ENCODE measurements at regions not wholly inside any gene's neighbourhood (a gene's known extent, or its start where the extent isn't known, plus 50 kb on each side); places are given as distances from the start of the nearest gene placed in this dataset.

GRCh38 chr14:21989090-21989489 is 315.5 kb upstream of the OR4E1 start:
- in situ Hi-C loops (cut with HindIII; ENCODE audit: low pct_ligation_motif_present, low pct_unique_long_range_greater_than_20kb, low sequenced_read_pairs): no loop called here
- DNase-seq: no peak

GRCh38 chr14:21988413-21988812 is 314.8 kb upstream of the OR4E1 start:
- DNase-seq: no peak
- in situ Hi-C loops (cut with HindIII; ENCODE audit: low pct_ligation_motif_present, low pct_unique_long_range_greater_than_20kb, low sequenced_read_pairs): no loop called here

- in situ Hi-C loops (cut with HindIII; ENCODE audit: low pct_ligation_motif_present, low pct_unique_long_range_greater_than_20kb, low sequenced_read_pairs): no loop called here
- DNase-seq: peak; percentile 54
Measured at GRCh38 chr14:21987937-21988336, 314.3 kb upstream of the OR4E1 start.

GRCh38 chr14:21985081-21985480 is 311.5 kb upstream of the OR4E1 start:
- in situ Hi-C loops (cut with HindIII; ENCODE audit: low pct_ligation_motif_present, low pct_unique_long_range_greater_than_20kb, low sequenced_read_pairs): no loop called here
- DNase-seq: no peak

GRCh38 chr14:21978999-21979314 is 305.3 kb upstream of the OR4E1 start:
- in situ Hi-C loops (cut with HindIII; ENCODE audit: low pct_ligation_motif_present, low pct_unique_long_range_greater_than_20kb, low sequenced_read_pairs): no loop called here
- DNase-seq: no peak

DNA sequence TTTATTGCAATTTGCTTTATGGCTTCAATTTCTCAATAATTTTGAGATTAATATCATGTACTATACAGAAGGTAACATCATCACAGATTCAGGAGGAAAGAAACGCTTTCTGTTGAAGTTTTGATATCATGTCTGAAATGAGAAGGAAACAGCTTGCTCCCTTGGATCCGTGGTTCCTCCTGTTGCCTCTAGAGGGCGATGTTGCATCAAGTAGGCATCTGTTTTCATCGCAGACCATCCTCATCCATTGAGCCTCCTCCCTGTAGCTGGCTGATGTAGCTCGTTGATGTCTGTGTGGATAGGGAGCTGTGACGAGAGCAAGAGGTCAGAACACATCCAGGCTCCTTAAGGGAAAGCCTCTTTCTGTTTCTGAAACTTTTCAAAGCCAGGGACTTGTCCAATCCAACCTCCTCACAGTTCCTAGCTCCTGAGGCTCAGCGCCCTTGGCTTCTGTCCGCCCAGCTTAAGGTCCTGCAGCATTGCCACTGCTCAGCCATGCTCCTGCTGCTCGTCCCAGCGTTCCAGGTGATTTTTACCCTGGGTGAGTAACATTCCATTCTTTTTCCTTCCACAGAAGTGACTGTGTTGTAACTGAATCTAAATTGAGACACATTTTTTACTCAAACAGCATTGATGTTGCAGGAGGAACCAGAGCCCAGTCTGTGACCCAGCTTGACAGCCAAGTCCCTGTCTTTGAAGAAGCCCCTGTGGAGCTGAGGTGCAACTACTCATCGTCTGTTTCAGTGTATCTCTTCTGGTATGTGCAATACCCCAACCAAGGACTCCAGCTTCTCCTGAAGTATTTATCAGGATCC is 304.8 kb upstream of the OR4E1 start:
- in situ Hi-C loops (cut with HindIII; ENCODE audit: low pct_ligation_motif_present, low pct_unique_long_range_greater_than_20kb, low sequenced_read_pairs): no loop called here

DNA sequence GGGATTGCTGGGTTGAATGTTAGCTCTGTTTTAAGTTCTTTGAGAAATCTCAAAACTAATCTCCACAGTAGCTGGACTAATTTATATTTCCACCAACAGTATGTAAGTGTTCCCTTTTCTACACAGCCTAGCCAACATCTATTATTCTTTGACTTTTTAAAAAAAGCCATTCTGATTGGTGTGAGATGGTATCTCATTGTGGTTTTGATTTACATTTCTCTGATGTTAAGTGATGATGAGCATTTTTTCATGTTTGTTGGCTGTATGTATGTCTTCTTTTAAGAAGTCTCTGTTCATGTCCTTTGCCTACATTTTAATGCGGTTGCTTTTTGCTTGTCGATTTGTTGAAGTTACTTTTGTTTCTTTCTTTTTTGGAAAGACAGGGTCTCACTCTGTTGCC is 301.1 kb upstream of the OR4E1 start:
- in situ Hi-C loops (cut with HindIII; ENCODE audit: low pct_ligation_motif_present, low pct_unique_long_range_greater_than_20kb, low sequenced_read_pairs): no loop called here
- no peak for DNase-seq

More for the DNA sequence above, 304.8 kb upstream of the OR4E1 start:
- DNase-seq: peak; percentile 46

- DNase-seq: no peak
- in situ Hi-C loops (cut with HindIII; ENCODE audit: low pct_ligation_motif_present, low pct_unique_long_range_greater_than_20kb, low sequenced_read_pairs): no loop called here
Measured at GRCh38 chr14:21965042-21965441, 291.4 kb upstream of the OR4E1 start.

GRCh38 chr14:21964180-21964579 is 290.6 kb upstream of the OR4E1 start:
- DNase-seq: no peak
- in situ Hi-C loops (cut with HindIII; ENCODE audit: low pct_ligation_motif_present, low pct_unique_long_range_greater_than_20kb, low sequenced_read_pairs): no loop called here

GRCh38 chr14:21960636-21961035 is 287.0 kb upstream of the OR4E1 start:
- in situ Hi-C loops (cut with HindIII; ENCODE audit: low pct_ligation_motif_present, low pct_unique_long_range_greater_than_20kb, low sequenced_read_pairs): no loop called here
- no peak for DNase-seq

DNA sequence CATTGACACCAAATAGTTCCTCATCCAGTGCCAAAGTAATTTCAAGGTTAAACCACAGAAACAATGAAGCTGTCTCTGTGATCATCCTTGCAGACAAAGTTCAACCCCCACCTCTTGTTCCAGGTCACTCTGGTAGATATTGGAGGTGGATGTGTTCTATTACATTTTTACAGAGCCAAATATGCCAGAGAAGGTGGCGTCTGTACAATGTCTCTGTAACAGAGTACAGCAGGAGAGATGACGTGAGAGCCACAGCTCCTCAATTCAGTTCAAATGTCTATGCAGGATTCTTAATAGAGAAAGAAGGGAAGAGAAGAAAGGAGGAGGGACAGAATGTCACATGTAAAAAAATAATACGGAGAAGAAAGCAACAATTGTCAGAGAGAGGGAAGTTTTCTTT is 268.3 kb upstream of the OR4E1 start:
- in situ Hi-C loops (cut with HindIII; ENCODE audit: low pct_ligation_motif_present, low pct_unique_long_range_greater_than_20kb, low sequenced_read_pairs): no loop called here
- no peak for DNase-seq

GRCh38 chr14:21940887-21941856 is 267.6 kb upstream of the OR4E1 start:
- DNase-seq: peak; percentile 54
- in situ Hi-C loops (cut with HindIII; ENCODE audit: low pct_ligation_motif_present, low pct_unique_long_range_greater_than_20kb, low sequenced_read_pairs): no loop called here

GRCh38 chr14:21939836-21940235 is 266.2 kb upstream of the OR4E1 start:
- in situ Hi-C loops (cut with HindIII; ENCODE audit: low pct_ligation_motif_present, low pct_unique_long_range_greater_than_20kb, low sequenced_read_pairs): no loop called here
- DNase-seq: no peak

DNA sequence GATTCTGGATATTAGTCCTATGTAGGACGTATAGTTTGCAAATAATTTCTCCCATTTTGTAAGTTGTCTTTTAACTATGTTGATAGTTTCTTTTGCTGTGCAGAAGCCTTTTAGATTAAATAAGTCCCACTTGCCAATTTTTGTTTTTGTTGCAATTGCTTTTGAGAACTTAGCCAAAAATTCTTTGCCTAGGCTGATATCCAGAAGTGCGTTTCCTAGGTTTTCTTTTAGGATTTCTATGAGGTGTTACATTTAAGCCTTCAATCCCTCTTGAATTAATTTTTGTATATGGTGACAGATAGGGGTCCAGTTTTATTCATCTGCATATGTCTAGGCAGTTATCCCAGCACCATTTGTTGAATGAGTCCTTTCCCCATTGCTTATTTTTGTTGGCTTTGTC is 264.4 kb upstream of the OR4E1 start:
- no peak for DNase-seq
- in situ Hi-C loops (cut with HindIII; ENCODE audit: low pct_ligation_motif_present, low pct_unique_long_range_greater_than_20kb, low sequenced_read_pairs): no loop called here

GRCh38 chr14:21933681-21934080 is 260.1 kb upstream of the OR4E1 start:
- in situ Hi-C loops (cut with HindIII; ENCODE audit: low pct_ligation_motif_present, low pct_unique_long_range_greater_than_20kb, low sequenced_read_pairs): no loop called here
- DNase-seq: peak; percentile 6

GRCh38 chr14:21924479-21924878 is 250.9 kb upstream of the OR4E1 start:
- no peak for DNase-seq
- in situ Hi-C loops (cut with HindIII; ENCODE audit: low pct_ligation_motif_present, low pct_unique_long_range_greater_than_20kb, low sequenced_read_pairs): no loop called here

- in situ Hi-C loops (cut with HindIII; ENCODE audit: low pct_ligation_motif_present, low pct_unique_long_range_greater_than_20kb, low sequenced_read_pairs): no loop called here
- no peak for DNase-seq
Measured at GRCh38 chr14:21923820-21924219, 250.2 kb upstream of the OR4E1 start.

DNA sequence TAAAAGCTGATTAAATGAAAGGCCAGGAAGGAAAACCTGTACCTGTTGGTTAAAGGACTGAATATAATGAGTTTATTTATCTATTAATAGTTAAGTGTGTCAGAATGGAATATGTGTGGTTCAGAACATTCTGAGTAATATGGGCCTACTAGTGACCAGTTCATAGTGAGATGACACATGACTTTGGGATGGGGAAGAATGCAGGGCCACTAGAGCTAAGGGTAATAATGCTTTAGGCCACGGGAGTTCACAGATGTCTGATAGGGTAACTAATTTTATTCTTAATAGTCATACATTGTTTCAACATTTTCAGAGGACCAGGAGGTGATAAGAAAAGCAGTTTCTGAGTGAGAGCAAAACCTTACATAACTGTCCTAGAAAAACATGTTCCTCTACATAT is 247.8 kb upstream of the OR4E1 start:
- in situ Hi-C loops (cut with HindIII; ENCODE audit: low pct_ligation_motif_present, low pct_unique_long_range_greater_than_20kb, low sequenced_read_pairs): no loop called here
- DNase-seq: no peak

- in situ Hi-C loops (cut with HindIII; ENCODE audit: low pct_ligation_motif_present, low pct_unique_long_range_greater_than_20kb, low sequenced_read_pairs): no loop called here
- peak; percentile 56 for DNase-seq
Measured at GRCh38 chr14:21917699-21918436, 244.2 kb upstream of the OR4E1 start.
